ENCODE measurements at regions not wholly inside any gene's neighbourhood (a gene's known extent, or its start where the extent isn't known, plus 50 kb on each side); places are given as distances from the start of the nearest gene placed in this dataset.

DNA sequence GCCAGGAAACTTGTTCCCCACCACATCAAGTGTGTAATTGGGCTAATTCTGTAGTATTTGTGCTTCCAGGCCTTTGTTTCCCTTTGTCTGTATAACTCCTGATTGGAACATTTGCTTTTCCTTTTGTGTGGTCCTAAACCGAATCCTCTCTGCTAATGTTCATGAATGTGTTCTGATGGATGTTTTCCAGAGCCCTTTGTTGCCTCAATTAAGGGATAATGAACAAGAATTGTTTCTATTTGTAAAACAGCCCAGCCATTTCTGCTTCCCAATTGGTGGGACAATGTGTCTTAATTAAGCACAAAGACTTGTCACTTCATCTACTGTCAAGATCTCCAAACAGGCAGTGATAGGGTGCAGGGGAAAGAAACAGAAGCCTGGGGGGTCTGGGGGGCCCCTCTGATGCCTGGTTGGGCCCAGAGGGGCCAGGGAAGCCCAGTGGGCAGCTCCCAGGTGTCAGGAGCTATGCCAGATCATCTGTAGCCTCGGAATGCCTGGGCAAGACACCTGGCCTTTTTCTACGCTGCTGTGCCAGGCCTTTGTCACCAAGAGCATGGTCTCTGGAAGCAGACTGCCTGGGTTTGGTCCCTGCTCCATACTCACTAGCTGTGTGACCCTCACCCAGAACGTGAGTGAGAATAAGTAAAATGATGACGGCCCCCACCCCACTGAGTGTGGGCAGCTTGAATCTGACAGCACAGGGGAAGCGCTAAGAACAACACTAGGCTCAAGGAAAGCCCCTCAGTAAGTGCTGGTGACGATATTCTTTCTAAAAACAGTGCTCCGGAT lies 116.6 kb upstream of the PRR20G start:
- no peak for TF ChIP-seq POLR2A (IDR thresholded peaks at IDR 0.05)
- TF ChIP-seq, protein P1, sequence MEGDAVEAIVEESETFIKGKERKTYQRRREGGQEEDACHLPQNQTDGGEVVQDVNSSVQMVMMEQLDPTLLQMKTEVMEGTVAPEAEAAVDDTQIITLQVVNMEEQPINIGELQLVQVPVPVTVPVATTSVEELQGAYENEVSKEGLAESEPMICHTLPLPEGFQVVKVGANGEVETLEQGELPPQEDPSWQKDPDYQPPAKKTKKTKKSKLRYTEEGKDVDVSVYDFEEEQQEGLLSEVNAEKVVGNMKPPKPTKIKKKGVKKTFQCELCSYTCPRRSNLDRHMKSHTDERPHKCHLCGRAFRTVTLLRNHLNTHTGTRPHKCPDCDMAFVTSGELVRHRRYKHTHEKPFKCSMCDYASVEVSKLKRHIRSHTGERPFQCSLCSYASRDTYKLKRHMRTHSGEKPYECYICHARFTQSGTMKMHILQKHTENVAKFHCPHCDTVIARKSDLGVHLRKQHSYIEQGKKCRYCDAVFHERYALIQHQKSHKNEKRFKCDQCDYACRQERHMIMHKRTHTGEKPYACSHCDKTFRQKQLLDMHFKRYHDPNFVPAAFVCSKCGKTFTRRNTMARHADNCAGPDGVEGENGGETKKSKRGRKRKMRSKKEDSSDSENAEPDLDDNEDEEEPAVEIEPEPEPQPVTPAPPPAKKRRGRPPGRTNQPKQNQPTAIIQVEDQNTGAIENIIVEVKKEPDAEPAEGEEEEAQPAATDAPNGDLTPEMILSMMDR (IDR thresholded peaks at IDR 0.05), result no peak
